GM12874 (cell line): ENCODE measurements at regions not wholly inside any gene's neighbourhood (a gene's known extent, or its start where the extent isn't known, plus 50 kb on each side); places are given as distances from the start of the nearest gene placed in this dataset.

Experiments
- TF ChIP-seq, protein P1 (sequence below): IDR thresholded peaks from 2 replicates; pipeline ENCODE4 v1.5.1; 2011; ENCODE audit warnings: low read depth, mild to moderate bottlenecking, control low read depth, low read length, moderate library complexity; ENCODE audit not compliant: insufficient read depth

- TF ChIP-seq, protein P1, sequence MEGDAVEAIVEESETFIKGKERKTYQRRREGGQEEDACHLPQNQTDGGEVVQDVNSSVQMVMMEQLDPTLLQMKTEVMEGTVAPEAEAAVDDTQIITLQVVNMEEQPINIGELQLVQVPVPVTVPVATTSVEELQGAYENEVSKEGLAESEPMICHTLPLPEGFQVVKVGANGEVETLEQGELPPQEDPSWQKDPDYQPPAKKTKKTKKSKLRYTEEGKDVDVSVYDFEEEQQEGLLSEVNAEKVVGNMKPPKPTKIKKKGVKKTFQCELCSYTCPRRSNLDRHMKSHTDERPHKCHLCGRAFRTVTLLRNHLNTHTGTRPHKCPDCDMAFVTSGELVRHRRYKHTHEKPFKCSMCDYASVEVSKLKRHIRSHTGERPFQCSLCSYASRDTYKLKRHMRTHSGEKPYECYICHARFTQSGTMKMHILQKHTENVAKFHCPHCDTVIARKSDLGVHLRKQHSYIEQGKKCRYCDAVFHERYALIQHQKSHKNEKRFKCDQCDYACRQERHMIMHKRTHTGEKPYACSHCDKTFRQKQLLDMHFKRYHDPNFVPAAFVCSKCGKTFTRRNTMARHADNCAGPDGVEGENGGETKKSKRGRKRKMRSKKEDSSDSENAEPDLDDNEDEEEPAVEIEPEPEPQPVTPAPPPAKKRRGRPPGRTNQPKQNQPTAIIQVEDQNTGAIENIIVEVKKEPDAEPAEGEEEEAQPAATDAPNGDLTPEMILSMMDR: no peak
Observed at GRCh38 chr18:73485166-73485565, 617.4 kb upstream of the NETO1 start.

GRCh38 chr18:73482901-73483300 lies 615.1 kb upstream of the NETO1 start:
- TF ChIP-seq, protein P1: no peak

DNA sequence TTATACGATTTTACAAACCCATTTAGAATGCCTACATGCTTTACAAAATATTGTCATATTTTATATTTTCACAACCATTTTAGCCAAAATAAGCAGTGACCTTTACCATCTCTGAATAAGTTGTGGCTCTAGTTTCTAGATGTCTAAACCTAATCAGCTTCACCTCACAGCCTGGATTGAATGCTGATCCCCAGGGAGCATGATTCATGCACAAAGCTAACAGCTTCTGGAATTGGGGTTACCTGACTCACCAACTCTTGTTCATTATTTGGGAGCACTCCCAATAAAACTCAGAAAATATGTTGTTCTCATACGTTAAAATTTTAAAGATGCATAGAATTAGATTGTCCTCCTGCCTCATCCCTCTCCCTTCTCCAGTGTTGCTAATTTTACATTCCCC lies 611.7 kb upstream of the NETO1 start:
- TF ChIP-seq, protein P1: no peak

- TF ChIP-seq, protein P1: no peak
Observed at GRCh38 chr18:73478191-73478590, 610.4 kb upstream of the NETO1 start.

- TF ChIP-seq, protein P1: no peak
Observed at GRCh38 chr18:73476031-73476430, 608.2 kb upstream of the NETO1 start.

- TF ChIP-seq, protein P1: no peak
Observed at GRCh38 chr18:73462092-73462491, 594.3 kb upstream of the NETO1 start.

GRCh38 chr18:73461780-73462059 lies 593.9 kb upstream of the NETO1 start:
- TF ChIP-seq, protein P1: no peak
